HG02571 (cell line): ENCODE measurements at regions not wholly inside any gene's neighbourhood (a gene's known extent, or its start where the extent isn't known, plus 50 kb on each side); places are given as distances from the start of the nearest gene placed in this dataset.

Experiments
- ATAC-seq: cut with Tn5 transposase; IDR thresholded peaks from one replicate; pipeline ENCODE4 v1.9.1; 2021; ENCODE audit warnings: mild to moderate bottlenecking, moderate library complexity; ENCODE audit not compliant: unreplicated experiment

DNA sequence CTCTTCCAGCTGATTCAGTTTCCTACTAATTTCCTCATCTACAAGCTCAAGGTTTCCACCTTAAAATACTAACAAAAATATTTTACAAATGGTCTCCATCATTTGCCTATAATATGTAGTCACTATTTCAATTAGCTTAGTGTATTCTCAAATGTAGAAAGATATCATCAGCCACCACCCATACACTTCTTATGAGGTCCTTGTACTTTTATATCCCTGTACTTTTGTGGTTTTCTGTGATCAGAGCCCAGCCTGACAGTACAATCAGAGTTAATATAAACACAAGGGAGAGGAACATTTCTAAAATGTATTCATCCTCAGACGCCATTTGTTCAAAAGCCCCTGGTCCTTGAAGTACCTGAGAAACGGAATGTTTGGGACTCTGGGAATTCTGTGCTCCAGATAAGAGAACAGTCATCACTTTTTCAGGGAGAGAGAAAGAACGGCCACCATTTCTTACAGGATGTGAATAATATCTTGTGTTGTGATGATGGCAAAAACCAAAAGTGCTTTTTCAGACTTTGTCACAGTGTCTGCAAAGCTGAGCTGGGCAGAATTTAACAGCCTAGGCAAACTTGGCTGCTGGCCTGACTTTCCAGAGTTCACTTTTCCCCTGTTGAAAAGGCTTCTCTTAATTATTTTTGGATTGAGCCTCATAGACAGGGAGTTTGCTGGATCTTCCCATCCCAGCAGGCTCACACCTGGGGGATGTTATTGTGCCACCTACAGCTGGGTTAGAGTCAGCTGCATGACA, 361.7 kb upstream of the ACVR2A start:
- no peak for ATAC-seq

DNA sequence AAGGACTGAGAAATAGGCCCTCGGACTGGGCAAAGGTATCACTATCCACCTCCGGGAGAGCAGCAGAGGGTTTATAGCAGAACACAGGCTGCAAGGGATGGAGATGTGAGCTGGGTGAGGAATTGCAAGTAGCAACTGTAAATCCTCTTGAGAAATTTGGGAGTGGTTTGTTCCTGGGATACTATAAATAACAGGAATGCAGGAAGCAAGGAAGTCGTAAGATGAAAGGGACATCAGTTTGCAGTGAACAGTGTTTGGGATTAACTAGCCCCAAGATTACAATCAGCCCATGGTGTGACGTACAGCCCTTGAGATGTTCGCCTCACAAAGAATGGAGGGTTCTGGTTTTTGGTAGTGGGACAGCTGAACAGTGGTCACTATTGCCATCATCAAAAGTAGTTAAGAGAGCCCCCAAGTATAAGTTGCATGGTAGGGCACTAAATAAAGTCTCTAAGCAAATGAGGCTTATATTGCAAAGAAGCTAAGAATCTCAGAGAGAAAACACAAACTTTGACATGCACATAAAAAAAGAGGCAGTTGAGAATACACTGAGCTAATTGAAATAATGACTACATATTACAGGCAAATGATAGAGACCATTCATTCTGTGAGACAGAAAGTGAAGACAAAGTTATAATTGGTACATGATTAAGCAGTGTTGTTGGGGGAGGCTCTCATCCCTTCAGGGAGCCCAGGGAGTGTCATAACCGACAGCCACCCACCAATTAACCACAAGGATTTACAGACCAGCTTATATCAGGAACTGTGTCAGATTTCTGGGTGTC, 362.5 kb upstream of the ACVR2A start:
- ATAC-seq = no peak

DNA sequence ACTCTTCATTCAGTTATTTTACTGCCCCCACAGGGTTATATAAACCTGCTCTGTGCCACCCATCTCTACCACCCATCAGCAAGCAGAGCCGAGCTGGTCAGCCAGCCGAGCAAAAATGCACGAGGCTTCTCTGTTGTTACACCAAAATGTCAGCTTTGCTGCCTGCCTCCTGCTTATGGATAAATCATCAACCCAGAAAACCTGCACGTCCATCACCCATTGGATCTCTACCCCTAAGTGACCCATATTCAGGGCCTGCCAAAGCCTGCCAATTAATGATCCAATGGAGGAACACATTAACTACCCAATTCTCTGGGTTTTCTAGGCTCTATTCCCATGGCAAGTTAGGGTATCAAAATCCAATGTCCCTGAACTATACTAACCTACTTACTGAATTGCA, 365.5 kb upstream of the ACVR2A start:
- no peak for ATAC-seq

- no peak for ATAC-seq
These were observed 371.8 kb upstream of the ACVR2A start for GRCh38 chr2:147473075-147473474.

DNA sequence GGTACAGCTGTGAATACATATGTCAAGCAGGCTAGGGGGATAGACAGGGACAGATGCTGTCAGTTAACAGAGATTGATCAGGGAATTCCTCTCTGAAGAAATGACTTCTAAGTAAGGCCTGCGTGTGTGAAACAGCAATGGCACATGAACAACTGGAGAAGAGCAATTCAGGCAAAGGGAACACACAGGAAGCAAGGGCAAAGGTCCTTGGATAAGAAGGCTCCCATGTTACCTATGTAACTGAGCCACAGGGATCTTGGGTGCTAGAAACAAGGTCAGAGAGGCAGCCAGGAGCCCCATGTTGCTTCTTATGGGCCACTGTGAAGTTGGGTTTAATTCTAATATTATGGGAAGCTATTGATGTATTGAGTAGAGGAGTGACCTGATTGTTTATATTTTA, 373.7 kb upstream of the ACVR2A start:
- ATAC-seq = no peak

- ATAC-seq = no peak
These were observed 375.4 kb upstream of the ACVR2A start for GRCh38 chr2:147469471-147469870.

- no peak for ATAC-seq
These were observed 375.9 kb upstream of the ACVR2A start for GRCh38 chr2:147468963-147469362.

- ATAC-seq = no peak
These were observed 376.5 kb upstream of the ACVR2A start for GRCh38 chr2:147468349-147468748.

DNA sequence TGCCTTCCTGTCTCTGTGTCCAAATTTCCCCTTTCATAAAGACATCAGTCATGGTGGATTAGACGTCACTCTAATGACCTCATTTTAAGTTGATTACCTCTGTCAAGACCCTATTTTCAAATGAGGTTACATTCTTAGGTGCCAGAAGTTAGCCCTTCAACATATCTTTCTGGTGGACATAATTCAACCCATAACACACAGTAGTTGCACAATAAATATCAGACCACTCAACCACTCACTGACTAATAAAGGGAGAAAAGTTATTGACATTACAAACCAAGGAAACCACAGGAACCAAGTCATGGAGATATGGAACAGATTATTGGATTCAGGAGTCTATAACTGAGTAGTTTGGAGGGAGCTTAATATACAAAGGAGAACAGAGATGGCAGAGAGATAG, 377.4 kb upstream of the ACVR2A start:
- ATAC-seq = no peak

- ATAC-seq = no peak
These were observed 380.0 kb upstream of the ACVR2A start for GRCh38 chr2:147464737-147465357.

GRCh38 chr2:147463881-147464520, 380.8 kb upstream of the ACVR2A start:
- peak; percentile 97 for ATAC-seq

DNA sequence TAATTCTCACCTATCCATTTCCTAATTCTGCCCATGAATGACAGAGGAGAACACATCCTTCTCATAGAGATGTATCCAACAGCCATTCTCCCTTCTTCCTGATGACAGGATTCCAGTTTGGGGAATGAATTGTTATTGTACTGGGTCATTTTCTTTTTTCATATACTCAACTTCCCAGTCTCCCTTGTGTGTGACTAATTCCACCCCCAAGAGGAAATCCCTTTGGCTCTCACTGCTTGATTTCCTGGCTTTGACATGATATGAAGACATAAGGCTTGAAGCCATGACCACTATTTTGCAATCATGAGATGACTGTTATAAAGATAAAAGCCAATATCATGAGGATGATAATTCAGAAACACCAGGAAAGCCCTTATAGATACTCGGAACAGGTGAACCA, 384.7 kb upstream of the ACVR2A start:
- ATAC-seq = no peak

- ATAC-seq = no peak
These were observed 388.1 kb upstream of the ACVR2A start for GRCh38 chr2:147456779-147457178.

GRCh38 chr2:147451902-147452515, 392.8 kb upstream of the ACVR2A start:
- ATAC-seq = no peak

GRCh38 chr2:147450661-147451510, 393.9 kb upstream of the ACVR2A start:
- ATAC-seq = no peak

GRCh38 chr2:147449323-147449991, 395.4 kb upstream of the ACVR2A start:
- ATAC-seq = no peak

- ATAC-seq = no peak
These were observed 402.0 kb upstream of the ACVR2A start for GRCh38 chr2:147442816-147443215.

GRCh38 chr2:147441182-147441581, 403.6 kb upstream of the ACVR2A start:
- ATAC-seq = no peak

DNA sequence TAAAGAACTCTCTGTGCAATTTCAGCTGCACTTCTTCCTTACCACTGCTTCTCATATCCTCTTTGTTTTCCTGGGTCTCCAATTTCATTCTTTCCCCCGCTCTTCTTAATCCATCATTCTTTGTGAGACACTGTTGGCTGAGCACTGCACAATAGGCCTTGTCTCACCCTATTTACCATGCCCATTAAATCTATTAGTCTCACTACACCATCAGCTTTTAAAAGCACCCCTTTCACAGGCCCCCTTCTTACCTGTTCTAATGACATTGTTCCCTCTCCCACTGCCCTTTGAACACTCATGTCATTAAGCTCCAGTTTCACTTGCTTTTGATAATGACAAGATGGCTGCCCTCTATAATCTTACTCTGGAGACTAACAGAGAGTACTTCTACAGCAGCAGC, 404.1 kb upstream of the ACVR2A start:
- ATAC-seq = no peak

GRCh38 chr2:147439986-147440385, 404.8 kb upstream of the ACVR2A start:
- ATAC-seq = no peak
